ENCODE measurements at regions not wholly inside any gene's neighbourhood (a gene's known extent, or its start where the extent isn't known, plus 50 kb on each side); places are given as distances from the start of the nearest gene placed in this dataset.

- TF ChIP-seq GATA3 (IDR thresholded peaks at IDR 0.05; ENCODE audit: low read depth, low read length) (no peak), GATA2 (IDR thresholded peaks at IDR 0.05; ENCODE audit: low read depth, low read length) (no peak)
Observed at GRCh38 chr11:15618583-15619032, 503.9 kb downstream of the INSC start.

Data from SH-SY5Y (cell line).